Right lobe of liver (tissue), 6 donors: ENCODE measurements at regions not wholly inside any gene's neighbourhood (a gene's known extent, or its start where the extent isn't known, plus 50 kb on each side); places are given as distances from the start of the nearest gene placed in this dataset.
"Not testable (repeated sequence)": the region's sequence is repeated elsewhere in the genome, so short reads cannot be mapped to it uniquely, and the experiment has no call there.

Source experiments
- ATAC-seq, 4 donors: fragments of 200-7000 bp; cut with Tn5 transposase; one replicate each; pipeline ENCODE4 v1.9.1; 2020; ENCODE audit warnings: mild to moderate bottlenecking in 4 of 4, moderate library complexity in 4 of 4
- DNase-seq, 3 donors: peaks; one replicate each; pipeline ENCODE4 v3.0.0-alpha.2; 2020
- H3K27ac ChIP-seq, 3 donors: fragments of 200-600 bp; one replicate each; pipeline ENCODE4 v1.8.0; 2022
- H3K27me3 ChIP-seq, 2 donors: fragments of 200-600 bp; one replicate each; pipeline ENCODE4 v1.8.0; 2022
- H3K36me3 ChIP-seq, 4 donors: fragments of 200-600 bp; sonication (generic) in 1 of 4; one replicate each; pipeline versions ENCODE4 v1.5.1 to v1.8.0; 2017 to 2022; ENCODE audit warnings: control low read depth in 1 of 4
- H3K4me1 ChIP-seq, 4 donors: fragments of 200-600 bp; sonication (generic) in 1 of 4; one replicate each; pipeline versions ENCODE4 v1.5.1 to v1.8.0; 2017 to 2022; ENCODE audit warnings: control low read depth in 1 of 4
- H3K4me3 ChIP-seq, 3 donors: fragments of 200-600 bp; one replicate each; pipeline ENCODE4 v1.8.0; 2022
- H3K9me3 ChIP-seq, 4 donors: fragments of 200-600 bp; sonication (generic) in 1 of 4; one replicate each; pipeline versions ENCODE4 v1.5.1 to v1.8.0; 2017 to 2022; ENCODE audit warnings: control low read depth in 1 of 4
- POLR2A ChIP-seq: fragments of 450-650 bp; IDR thresholded peaks from one replicate; pipeline ENCODE4 v1.6.1; 2017; ENCODE audit warnings: antibody characterized with exemption, mild to moderate bottlenecking
- WGBS: methylation state at CpG from one replicate; pipeline ENCODE4 v1.1.6; 2018; ENCODE audit warnings: low coverage, low lambda C conversion rate; ENCODE audit not compliant: insufficient coverage; ENCODE audit errors: missing lambda C conversion rate; 5-methylcytosine and 5-hydroxymethylcytosine counted together
- intact Hi-C, 2 donors: fragments of 100-400 bp; cut with DNase I; formaldehyde crosslinking; loops; one replicate each; pipeline versions ENCODE4 v1.11.2 to v1.14.1; 2022
- TF ChIP-seq, protein P1 (sequence below), 4 donors: fragments of 200-600 bp in 3 of 4; fragments of 450-650 bp in 1 of 4; IDR thresholded peaks; one replicate each; pipeline versions ENCODE4 v1.5.1 to v1.8.0; 2016 to 2022; ENCODE audit warnings: antibody characterized with exemption in 4 of 4, mild to moderate bottlenecking in 2 of 4
- donor health status: DM: no; HTN: yes; CAD: no.
- donor health status: DM: no; HTN: no; CAD: no.
- donor health status: DM: no; HTN: no; CAD: no.
- donor health status: DM: no; HTN: yes; CAD: no.
- donor health status: DM: no; HTN: yes; CAD: no.

DNA sequence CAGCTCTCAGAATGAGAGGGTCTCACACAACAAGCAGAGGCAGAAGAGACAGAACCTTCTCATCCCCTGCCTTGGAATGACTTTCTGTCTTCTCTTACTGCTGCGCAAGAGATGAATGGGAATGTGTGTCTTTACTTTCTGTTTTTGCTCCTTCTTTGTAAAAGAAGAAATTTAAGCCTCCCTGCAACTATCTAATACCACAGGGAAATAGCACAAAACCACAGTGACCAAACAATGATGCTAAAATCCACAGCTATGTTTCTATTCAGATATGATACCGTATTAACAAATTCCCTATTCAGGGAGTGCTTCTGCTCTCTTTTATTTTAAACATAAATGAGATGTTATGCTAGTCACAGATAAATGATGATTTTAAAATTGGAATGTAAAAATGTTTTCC, 173.8 kb upstream of the RAI2 start:
- ATAC-seq (no peak), DNase-seq (no peak)
- Histone ChIP-seq H3K9me3 (peaks cover 0 to 6% (median 0%) of the 10 kb centered on the region in 4 donors), H3K4me1 (no peaks in the 10 kb centered on the region), H3K27ac (no peak overlapping the region), H3K36me3 (no peaks in the 10 kb centered on the region), H3K4me3 (no peak overlapping the region), H3K27me3 (no peaks in the 10 kb centered on the region)
- no peak for TF ChIP-seq POLR2A
- TF ChIP-seq, protein P1, sequence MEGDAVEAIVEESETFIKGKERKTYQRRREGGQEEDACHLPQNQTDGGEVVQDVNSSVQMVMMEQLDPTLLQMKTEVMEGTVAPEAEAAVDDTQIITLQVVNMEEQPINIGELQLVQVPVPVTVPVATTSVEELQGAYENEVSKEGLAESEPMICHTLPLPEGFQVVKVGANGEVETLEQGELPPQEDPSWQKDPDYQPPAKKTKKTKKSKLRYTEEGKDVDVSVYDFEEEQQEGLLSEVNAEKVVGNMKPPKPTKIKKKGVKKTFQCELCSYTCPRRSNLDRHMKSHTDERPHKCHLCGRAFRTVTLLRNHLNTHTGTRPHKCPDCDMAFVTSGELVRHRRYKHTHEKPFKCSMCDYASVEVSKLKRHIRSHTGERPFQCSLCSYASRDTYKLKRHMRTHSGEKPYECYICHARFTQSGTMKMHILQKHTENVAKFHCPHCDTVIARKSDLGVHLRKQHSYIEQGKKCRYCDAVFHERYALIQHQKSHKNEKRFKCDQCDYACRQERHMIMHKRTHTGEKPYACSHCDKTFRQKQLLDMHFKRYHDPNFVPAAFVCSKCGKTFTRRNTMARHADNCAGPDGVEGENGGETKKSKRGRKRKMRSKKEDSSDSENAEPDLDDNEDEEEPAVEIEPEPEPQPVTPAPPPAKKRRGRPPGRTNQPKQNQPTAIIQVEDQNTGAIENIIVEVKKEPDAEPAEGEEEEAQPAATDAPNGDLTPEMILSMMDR (IDR thresholded peaks at IDR 0.05), result no peak
- WGBS, result 56% methylated on average over 2 of the region's 2 CpGs
- intact Hi-C loops, result no loop called here

DNA sequence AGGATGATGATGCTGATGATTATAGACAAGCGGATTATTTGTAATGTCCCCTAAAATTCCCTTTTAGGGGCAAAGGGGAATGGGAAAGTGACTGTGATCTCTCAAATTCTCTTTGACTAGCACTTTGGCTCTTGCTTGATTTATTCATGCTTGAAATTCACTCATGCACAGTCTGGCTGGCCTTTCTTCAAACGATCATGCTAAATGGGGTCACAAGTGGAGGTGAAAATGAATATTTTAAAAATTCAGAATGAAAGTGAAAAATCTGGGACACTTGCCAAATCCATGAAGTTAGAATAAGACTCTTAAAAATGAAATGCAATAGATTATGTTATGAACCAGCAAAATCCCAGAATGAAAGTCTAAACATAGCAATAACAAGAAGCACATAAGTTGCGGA, 173.4 kb upstream of the RAI2 start:
- Histone ChIP-seq H3K36me3 (no peaks in the 10 kb centered on the region), H3K4me1 (no peaks in the 10 kb centered on the region), H3K4me3 (no peak overlapping the region), H3K27ac (no peak overlapping the region), H3K27me3 (no peaks in the 10 kb centered on the region), H3K9me3 (peaks cover 0 to 6% (median 0%) of the 10 kb centered on the region in 4 donors)
- DNase-seq (no peak), ATAC-seq (no peak)
- TF ChIP-seq, protein P1 (IDR thresholded peaks at IDR 0.05), result no peak
- no peak for TF ChIP-seq POLR2A
- WGBS, result 62% methylated on average over 3 of the region's 3 CpGs
- intact Hi-C loops, result no loop called here

DNA sequence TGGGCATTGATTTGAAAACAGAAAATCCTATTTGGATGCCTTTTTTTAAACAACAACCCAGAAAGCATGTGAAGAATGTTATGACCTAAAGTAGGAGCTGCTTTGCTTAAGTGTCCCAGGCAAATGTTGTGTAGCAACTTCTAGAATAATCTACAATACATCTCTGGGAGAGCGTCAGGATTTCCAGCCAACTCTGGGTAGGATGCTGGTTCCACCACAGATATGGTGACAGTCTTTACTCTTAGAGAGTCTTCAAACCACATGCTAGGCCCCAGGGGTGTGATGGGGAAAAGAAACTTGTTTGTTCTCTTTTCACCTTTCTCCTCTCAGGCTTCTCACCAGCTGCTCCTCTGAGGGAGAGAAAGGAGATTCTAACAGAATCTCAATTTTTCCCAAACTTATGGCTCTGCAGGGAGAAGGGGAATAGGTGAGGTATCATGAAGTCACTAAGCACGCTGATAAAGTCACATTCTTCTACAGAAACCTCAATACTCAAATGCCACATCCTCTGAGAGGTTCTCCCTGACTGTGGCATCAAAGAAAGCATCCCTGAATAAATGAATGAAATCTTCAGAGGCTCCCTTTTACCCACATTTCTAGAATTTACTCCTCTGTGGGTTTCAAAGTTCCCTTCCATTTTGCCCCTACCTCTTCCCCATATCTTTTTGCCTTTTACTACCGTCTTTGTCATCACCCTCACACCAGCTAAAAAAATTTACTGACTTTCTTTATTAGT, 171.6 kb upstream of the RAI2 start:
- ATAC-seq, result no peak

DNA sequence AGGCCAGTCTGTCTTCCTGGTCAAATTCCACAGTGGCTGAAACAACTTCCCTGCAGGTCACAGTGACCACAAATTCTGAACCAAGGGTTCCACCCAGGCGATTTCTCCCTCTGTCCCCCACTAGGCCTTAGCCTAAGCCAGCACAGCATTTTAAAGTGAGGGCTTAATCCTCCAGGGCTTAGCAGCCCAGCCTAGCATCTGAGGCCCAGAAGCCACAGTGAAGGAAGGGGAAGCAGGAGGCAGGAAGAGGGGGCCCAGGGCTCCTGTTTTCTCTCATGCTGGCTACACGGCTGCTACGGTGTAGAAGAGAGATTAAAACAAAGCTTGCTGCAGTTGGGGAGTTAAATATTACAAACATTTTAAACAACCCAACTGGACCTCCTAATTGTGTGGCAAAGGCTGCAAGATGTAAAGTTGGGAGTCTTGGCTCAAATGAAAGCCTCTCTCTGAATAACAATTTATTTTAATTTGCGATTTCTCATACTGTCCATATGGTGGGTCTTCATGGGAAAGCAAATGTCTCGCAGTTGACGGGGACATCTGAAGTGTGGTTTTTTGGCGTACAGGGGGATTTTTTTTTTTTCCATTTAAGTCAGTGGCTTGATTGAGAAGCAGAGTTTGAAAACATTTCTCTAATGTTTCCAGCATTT, 170.8 kb upstream of the RAI2 start:
- 81% methylated on average over 5 of the region's 7 CpGs for whole genome bisulfite sequencing
- no peaks in the 10 kb centered on the region for H3K27me3 ChIP-seq
- no peaks in the 10 kb centered on the region for H3K36me3 ChIP-seq
- intact Hi-C loops, result no loop called here
- H3K27ac ChIP-seq, result no peak overlapping the region
- TF ChIP-seq POLR2A, result no peak
- TF ChIP-seq, protein P1 (IDR thresholded peaks at IDR 0.05), result no peak
- H3K4me3 ChIP-seq, result no peak overlapping the region
- DNase-seq (no peak), ATAC-seq (no peak)
- H3K9me3 ChIP-seq, result peaks cover 0 to 6% (median 0%) of the 10 kb centered on the region in 4 donors
- no peaks in the 10 kb centered on the region for H3K4me1 ChIP-seq

More for the DNA sequence above, 171.6 kb upstream of the RAI2 start:
- Histone ChIP-seq H3K27me3 (no peaks in the 10 kb centered on the region), H3K9me3 (peaks cover 0 to 6% (median 0%) of the 10 kb centered on the region in 4 donors), H3K4me3 (no peak overlapping the region), H3K4me1 (no peaks in the 10 kb centered on the region), H3K27ac (no peak overlapping the region), H3K36me3 (no peaks in the 10 kb centered on the region)
- intact Hi-C loops, result no loop called here
- 53% methylated on average over 3 of the region's 3 CpGs for WGBS
- DNase-seq, result no peak
- TF ChIP-seq, protein P1 (IDR thresholded peaks at IDR 0.05), result no peak
- no peak for TF ChIP-seq POLR2A

DNA sequence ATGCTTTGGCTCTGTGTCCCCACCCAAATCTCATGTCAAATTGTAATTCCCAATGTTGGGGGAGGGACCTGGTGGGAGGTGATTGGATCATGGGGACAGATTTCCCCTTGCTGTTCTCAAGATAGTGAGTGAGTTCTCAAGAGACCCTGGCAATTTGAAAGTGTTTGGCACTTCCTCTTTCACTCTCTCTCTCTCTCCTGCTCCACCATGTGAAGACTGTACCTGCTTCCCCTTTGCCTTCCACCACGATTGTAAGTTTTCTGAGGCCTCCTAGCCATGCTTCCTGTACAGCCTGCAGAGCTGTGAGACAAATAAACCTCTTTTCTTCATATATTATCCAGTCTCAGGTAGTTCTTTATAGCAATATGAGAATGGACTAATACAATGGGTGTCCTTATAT, 169.6 kb upstream of the RAI2 start:
- H3K9me3 ChIP-seq, H3K36me3 ChIP-seq, H3K27me3 ChIP-seq, H3K27ac ChIP-seq, H3K4me3 ChIP-seq, DNase-seq, H3K4me1 ChIP-seq, ATAC-seq, intact Hi-C loops: not testable (repeated sequence)
- 0% methylated on average over 1 of the region's 1 CpG for WGBS
